Embryonic facial prominence (tissue), 1 donor: ENCODE measurements at regions not wholly inside any gene's neighbourhood (a gene's known extent, or its start where the extent isn't known, plus 50 kb on each side); places are given as distances from the start of the nearest gene placed in this dataset.
"Not testable (repeated sequence)": the region's sequence is repeated elsewhere in the genome, so short reads cannot be mapped to it uniquely, and the experiment has no call there.

ENCODE experiments used
- DNase-seq: peaks from one replicate; pipeline ENCODE4 v3.0.0-alpha.2; 2016; ENCODE audit errors: extremely low spot score

- no peak for DNase-seq
Observed at GRCh38 chr7:131042269-131043160, 285.2 kb upstream of the MKLN1 start.

- DNase-seq, result no peak
Observed at GRCh38 chr7:131045526-131045925, 282.1 kb upstream of the MKLN1 start.

GRCh38 chr7:131046246-131046645 lies 281.4 kb upstream of the MKLN1 start:
- DNase-seq, result no peak

DNA sequence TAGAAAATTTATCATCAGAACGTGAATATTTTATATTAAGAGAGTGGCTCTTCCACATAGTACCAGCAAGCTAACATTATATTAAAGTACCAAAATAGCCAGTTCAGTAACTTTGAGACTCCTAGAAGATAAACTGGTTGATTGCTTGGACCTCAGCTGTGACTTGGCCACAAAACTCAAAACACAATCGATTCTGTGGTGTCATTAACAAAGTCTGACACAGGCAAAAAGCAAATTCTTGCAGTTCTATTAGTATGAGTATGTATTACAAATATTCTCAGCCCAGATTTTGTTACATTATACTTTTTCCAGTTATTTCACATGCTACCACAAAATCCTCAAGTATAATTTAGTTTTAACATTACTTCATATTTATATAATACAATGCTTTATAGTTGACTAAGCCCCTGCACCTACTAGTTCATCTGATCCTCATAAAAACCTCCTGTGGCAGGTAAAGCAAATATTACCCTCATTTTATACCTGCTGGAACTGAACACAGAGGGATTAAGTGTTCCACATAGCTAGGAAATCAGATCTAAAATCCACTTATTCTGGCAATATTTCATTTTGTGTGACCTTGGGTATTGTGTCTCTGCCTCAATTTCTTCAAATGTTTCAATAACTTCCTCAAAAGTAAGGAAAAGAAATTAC lies 279.9 kb upstream of the MKLN1 start:
- DNase-seq, result no peak

DNA sequence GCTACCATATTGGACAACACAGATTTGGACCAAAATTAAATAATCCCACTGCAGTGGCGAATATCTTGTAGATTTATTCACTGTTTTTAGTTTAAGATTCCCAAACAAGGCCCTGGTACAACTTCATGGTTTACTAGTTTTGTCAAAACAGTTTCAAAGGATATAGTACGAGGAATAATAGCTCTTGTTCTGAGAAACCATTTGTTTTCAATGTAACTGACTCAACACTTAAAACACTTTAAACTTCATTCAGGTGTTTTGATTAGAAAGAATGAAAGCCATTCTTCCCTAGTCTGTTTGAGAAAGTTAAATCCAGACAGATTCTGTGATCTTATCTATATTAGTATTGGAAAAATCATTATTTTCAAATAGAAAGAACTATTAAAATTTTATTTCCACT lies 276.4 kb upstream of the MKLN1 start:
- no peak for DNase-seq

- DNase-seq, result no peak
Observed at GRCh38 chr7:131052285-131052904, 275.3 kb upstream of the MKLN1 start.

GRCh38 chr7:131056007-131056406 lies 271.7 kb upstream of the MKLN1 start:
- DNase-seq, result no peak

DNA sequence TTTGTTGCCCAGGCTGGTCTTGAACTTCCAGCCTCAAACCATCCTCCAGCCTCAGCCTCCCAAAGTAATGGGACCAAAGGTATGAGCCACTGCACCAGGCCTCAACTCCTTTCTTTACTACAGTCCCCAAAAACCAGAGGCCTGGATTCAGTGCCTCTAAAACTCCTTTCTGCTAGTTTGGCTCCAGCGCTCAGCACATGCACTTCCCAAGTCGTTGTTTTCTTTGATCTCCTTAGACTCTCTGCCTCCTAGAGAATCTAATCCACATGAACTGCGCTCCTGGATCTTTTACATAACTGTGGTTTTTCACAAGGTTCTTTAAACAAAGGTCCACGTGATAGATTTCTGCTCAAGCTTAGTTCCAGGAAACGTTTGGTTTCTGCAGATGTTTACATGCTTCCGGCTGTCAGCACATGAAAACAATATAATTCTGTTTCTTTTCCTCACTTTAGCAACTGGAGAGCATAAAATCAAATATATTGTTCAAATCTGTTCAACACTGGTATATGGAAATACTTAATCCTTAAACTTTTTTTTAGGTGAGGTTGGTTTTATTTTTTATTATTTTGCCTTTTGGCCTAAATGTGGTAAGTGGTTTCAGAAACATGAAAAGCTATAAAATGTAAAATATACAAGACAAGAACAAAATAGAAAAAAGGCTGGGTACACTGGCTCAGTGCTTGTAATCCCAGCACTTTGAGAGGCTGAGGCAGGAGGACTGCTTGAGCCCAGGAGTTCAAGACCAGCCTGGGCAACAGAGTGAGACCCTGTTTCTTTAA lies 270.5 kb upstream of the MKLN1 start:
- peak; percentile 75 for DNase-seq

- DNase-seq, result no peak
Observed at GRCh38 chr7:131057794-131058070, 269.9 kb upstream of the MKLN1 start.

DNA sequence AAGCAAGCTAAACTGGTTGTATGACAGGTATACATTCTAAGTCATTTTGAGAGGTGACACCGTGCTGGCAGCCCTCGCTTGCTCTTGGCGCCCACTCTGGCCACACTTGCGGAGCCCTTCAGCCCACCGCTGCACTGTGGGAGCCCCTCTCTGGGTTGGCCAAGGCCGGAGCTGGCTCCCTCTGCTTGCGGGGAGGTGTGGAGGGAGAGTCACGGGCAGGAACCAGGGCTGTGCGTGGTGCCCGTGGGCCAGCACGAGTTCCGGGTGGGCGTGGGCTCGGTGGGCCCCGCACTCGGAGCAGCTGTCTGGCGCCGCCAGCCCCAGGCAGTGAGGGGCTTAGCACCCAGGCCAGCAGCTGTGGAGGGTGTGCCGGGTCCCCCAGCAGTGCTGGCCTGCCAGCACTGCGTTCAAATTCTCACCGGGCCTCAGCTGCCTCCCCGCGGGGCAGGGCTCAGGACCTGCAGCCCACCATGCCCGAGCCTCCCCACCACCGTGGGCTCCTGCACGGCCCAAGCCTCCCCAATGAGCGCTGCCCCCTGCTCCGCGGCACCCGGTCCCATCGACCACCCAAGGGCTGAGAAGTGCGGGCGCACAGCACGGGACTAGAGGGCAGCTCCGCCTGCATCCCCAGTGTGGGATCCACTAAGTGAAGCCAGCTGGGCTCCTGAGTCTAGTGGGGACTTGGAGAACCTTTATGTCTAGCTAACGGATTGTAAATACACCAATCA lies 269.0 kb upstream of the MKLN1 start:
- not testable (repeated sequence) for DNase-seq

DNA sequence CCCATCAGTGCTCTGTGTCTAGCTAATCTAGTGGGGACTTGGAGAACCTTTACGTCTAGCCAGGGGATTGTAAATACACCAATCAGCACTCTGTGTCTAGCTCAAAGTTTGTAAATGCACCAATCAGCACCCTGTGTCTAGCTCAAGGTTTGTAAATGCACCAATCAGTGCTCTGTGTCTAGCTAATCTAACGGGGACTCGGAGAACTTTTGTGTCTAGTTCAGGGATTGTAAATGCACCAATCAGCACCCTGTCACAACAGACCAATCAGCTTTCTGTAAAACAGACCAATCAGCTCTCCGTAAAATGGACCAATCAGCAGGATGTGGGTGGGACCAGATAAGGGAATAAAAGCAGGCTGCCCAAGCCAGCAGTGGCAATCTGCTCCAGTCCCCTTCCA lies 268.3 kb upstream of the MKLN1 start:
- DNase-seq, result not testable (repeated sequence)

DNA sequence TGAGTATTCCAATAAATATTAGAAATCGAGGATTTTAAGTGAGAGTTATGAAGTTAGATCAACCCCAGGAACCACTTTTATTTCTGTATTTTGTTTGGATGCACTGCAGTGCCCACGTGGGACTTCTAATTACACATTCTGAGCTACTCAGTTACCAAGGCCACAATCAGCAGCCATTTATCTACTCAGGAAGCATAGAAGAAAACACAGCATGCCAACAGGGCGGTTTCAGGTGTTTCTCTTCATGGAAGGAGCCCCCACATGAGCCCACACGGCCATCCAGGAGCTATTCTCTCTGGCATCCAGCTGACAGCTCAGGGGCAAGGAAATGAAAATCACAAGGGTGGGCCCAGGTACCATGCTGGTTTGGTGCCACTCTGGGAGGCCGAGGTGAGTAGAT lies 266.5 kb upstream of the MKLN1 start:
- no peak for DNase-seq

GRCh38 chr7:131061818-131062217 lies 265.9 kb upstream of the MKLN1 start:
- DNase-seq, result no peak

- no peak for DNase-seq
Observed at GRCh38 chr7:131066635-131067034, 261.0 kb upstream of the MKLN1 start.

GRCh38 chr7:131067220-131067619 lies 260.5 kb upstream of the MKLN1 start:
- no peak for DNase-seq

DNA sequence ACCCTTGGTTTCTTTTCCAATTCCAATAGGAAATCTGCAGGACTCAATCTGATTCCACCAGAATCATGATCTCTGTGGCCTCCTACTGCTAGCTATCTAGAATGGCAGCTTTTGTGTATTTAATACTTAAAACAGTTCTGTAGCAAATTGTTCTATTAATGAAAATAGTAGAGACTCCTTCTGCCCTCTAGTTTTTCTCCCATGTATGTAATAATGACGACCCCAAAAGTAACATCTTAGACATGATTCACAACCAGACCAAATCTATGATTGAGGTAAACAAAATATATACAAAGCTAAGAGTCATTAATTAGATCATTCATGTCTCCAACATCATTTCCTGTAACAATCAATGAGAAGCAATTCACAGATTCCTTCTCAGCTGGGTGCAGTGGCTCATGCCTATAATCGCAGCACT lies 259.1 kb upstream of the MKLN1 start:
- DNase-seq, result no peak

DNA sequence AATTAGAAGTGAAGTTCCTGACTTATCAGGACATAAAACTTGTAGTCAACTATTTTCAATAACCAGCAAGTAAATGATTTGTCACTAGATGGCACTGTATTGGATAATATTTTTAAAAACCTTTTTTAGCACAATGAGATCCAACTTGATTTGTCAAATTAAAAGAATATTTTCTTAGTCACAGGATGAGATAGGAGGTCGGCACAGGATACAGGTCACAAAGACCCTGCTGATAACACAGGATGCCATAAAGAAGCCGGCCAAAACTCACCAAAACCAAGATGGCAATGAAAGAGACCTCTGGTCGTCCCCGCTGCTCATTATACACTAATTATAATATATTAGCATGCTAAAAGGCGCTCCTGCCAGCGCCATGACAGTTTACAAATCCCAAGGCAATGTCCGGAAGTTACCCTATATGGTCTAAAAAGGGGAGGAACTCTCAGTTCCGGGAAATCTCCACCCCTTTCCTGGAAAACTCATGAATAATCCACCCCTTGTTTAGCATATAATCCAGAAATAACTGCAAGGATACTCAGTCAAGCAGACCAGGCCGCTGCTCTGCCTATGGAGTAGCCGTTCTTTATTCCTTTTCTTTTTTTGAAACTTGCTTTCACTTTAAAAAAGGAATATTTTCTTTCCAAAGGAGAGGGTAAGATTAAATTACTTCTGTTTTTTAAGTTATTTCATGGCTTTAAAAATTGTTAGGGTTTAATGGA lies 255.7 kb upstream of the MKLN1 start:
- no peak for DNase-seq

DNA sequence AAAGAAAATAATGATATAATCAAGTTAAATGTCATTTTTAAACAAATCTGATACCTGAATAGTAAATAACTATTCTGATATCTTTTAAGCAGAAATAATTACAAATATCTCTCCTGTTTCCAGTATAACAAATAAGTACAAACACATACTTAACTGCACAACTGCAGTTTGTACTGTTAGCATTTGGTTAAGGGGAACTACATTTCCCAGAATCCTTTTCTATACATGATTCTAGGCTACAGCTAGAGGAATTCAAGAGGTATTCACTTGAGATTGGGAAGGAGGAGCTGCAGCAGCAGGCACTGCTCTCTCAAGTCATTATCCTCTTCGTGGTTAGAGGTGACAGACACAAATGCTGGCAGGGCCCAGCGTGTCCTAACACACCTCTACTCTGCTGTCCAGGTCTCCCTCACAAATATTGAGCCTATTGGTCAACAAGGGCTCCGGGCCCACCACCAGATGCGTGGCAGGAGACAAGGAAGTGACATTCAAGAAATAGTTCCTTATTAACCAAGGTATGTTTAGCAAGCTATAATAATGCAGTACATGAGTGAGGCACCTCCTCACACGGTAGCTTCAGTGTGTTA lies 255.1 kb upstream of the MKLN1 start:
- DNase-seq, result no peak

DNA sequence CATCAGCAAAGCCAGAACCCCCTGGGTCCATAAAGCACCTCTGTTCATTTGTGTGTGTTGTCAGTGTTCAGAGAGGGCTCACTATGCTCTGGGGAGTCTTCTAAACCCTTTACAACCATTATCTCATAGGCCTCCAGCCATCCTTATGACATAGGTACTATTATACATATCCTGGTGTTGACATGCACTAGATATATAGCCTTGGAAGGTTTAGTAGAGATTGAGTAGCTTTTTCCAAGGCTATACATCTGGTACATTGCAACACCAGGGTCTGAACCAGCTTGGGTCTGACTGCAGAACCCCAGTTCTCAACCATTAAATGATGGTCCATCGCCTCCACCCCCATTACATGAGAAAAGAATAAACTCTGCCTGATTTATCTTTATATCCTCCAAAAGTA lies 253.6 kb upstream of the MKLN1 start:
- DNase-seq, result no peak

DNA sequence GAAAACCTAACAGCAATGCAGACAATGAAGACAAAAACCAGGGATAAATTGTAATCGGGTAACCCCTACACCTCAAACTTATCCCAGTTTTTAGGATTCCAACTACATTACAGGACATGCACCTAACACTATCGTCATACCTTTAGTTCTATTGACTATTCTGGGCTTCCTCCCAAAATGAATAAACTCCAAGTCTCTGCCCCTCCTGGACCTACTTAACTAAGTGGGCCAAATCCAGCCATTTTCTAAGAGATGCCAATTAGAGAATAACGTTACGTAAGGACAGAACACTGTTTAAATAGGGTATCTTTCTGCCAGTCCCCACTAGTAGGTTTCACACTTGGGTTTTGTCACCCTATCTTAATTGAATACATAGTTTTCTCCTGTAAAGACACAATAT lies 253.1 kb upstream of the MKLN1 start:
- DNase-seq, result no peak

- no peak for DNase-seq
Observed at GRCh38 chr7:131075406-131075805, 252.3 kb upstream of the MKLN1 start.
